Panc1 (cell line): ENCODE measurements at regions not wholly inside any gene's neighbourhood (a gene's known extent, or its start where the extent isn't known, plus 50 kb on each side); places are given as distances from the start of the nearest gene placed in this dataset.
"Not testable (repeated sequence)": the region's sequence is repeated elsewhere in the genome, so short reads cannot be mapped to it uniquely, and the experiment has no call there.

ENCODE experiments used
- ATAC-seq: fragments of 200-7000 bp; cut with Tn5 transposase; 2 replicates; pipeline ENCODE4 v1.9.1; 2020; ENCODE audit warnings: mild to moderate bottlenecking, moderate library complexity
- BruUV-seq: library from RNA; stranded (reverse); fragments of 400-500 nt; replicated peaks from 2 replicates; lab custom pipeline; 2021; lab: Mats Ljungman, UMichigan
- CTCF ChIA-PET: fragments of 300-600 bp; sonication (Branson Sonifier 250); formaldehyde crosslinking; loops from one replicate; lab custom pipeline; 2022; ENCODE audit warnings: antibody characterized with exemption; lab: Charles Lee
- POLR2A ChIA-PET: fragments of 300-600 bp; sonication (Branson Sonifier 250); formaldehyde crosslinking; loops from one replicate; lab custom pipeline; 2022; ENCODE audit warnings: antibody characterized with exemption; lab: Charles Lee
- DNase-seq: peaks from one replicate; pipeline ENCODE4 v3.0.0-alpha.2; 2010; ENCODE audit warnings: low read depth, low spot score
- H3K27ac ChIP-seq: 2 replicates; pipeline ENCODE4 v1.5.1; 2011; ENCODE audit warnings: mild to moderate bottlenecking, low read length, inconsistent platforms
- H3K27me3 ChIP-seq: fragments of 200-500 bp; sonication (Bioruptor generic); 2 replicates; pipeline ENCODE4 v1.6.0; 2014; ENCODE audit warnings: low read length, inconsistent platforms; ENCODE audit not compliant: control insufficient read depth, insufficient read depth
- H3K36me3 ChIP-seq: fragments of 200-500 bp; sonication (Bioruptor generic); 2 replicates; pipeline ENCODE4 v1.5.1; 2014; ENCODE audit warnings: inconsistent platforms, mild to moderate bottlenecking, low read length, moderate library complexity; ENCODE audit not compliant: control insufficient read depth, insufficient read depth
- H3K4me1 ChIP-seq: 2 replicates; pipeline ENCODE4 v1.5.1; 2011; ENCODE audit warnings: inconsistent platforms, mild to moderate bottlenecking, low read length, moderate library complexity; ENCODE audit not compliant: control insufficient read depth, insufficient read depth
- H3K4me3 ChIP-seq, 2 experiments: 2 replicates each; pipeline ENCODE4 v1.5.1; 2011 to 2012; ENCODE audit warnings: low read depth in 2 of 2, low read length in 2 of 2, mild to moderate bottlenecking in 2 of 2, inconsistent platforms in 1 of 2, moderate library complexity in 1 of 2
- H3K9me3 ChIP-seq: fragments of 200-500 bp; sonication (Bioruptor generic); 2 replicates; pipeline ENCODE4 v1.5.1; 2014; ENCODE audit warnings: low read depth, mild to moderate bottlenecking, inconsistent platforms, low read length, moderate library complexity; ENCODE audit not compliant: control insufficient read depth, insufficient read depth
- CTCF ChIP-seq: fragments of 450-650 bp; IDR thresholded peaks from 2 replicates; pipeline ENCODE4 v1.5.1; 2017; ENCODE audit warnings: mild to moderate bottlenecking
- POLR2AphosphoS5 ChIP-seq: IDR thresholded peaks from 2 replicates; pipeline ENCODE4 v1.6.1; 2012; ENCODE audit warnings: mild to moderate bottlenecking, low read depth, low read length, moderate library complexity
- REST ChIP-seq, 2 experiments: IDR thresholded peaks; 2 replicates each; pipeline ENCODE4 v1.6.1; 2011 to 2012; ENCODE audit warnings: low read depth in 2 of 2, control low read depth in 1 of 2, low read length in 1 of 2, mild to moderate bottlenecking in 1 of 2, moderate library complexity in 1 of 2; ENCODE audit not compliant: insufficient read depth in 1 of 2
- SIN3A ChIP-seq: IDR thresholded peaks from 2 replicates; pipeline ENCODE4 v1.6.1; 2012; ENCODE audit warnings: low read depth, mild to moderate bottlenecking, low read length, moderate library complexity, borderline replicate concordance; ENCODE audit not compliant: insufficient read depth
- TCF7L2 ChIP-seq: IDR thresholded peaks from 2 replicates; pipeline ENCODE4 v1.6.1; 2011; ENCODE audit warnings: mild to moderate bottlenecking, low read depth, low read length, inconsistent platforms
- in situ Hi-C: cut with HindIII; loops from 2 replicates; pipeline ENCODE4 v1.10.0; 2016; ENCODE audit warnings: low sequenced_read_pairs, low pct_unique_long_range_greater_than_20kb
- intact Hi-C: fragments of 100-400 bp; cut with micrococcal nuclease; formaldehyde crosslinking; loops from one replicate; pipeline ENCODE4 v1.10.0; 2022; ENCODE audit not compliant: unreplicated experiment

DNA sequence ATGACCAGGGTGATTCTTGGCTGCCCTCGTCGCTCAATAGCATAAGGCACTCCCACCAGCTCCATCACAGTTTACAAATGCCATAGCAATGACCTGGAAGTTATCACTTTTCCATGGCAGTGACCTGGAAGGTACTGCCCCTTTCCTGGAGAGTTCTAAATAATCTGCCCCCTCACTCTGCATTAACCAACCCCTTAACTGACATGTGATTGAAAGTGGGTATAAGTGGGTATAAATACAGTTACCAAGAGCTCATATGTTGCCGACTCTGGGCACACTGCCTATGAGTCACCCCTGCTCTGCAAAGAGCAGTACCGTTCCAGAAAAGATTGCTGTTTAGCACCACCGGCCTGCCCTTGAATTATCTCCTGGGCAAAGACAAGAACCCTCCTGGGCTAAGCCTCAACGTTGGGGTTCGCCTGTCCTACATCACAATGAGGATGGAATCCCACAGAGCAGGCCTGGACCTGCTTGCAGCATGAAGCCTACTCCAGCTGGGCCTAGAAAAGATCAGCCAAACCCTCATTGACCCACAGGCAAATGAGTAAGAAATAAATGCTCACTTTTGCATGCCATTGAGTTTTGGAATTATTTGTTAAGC lies 95.2 kb upstream of the SEC14L1 start:
- TF ChIP-seq TCF7L2 (no peak), REST (IDR thresholded peaks at IDR 0.05; ENCODE audit: insufficient read depth in 1 of 2, low read depth in 2 of 2, low read length in 1 of 2) (no peak), SIN3A (no peak), CTCF (no peak), POLR2AphosphoS5 (no peak)
- ChIA-PET POLR2A (interaction anchor here (0.5 kb wide), 1 partner anchor 277 kb away, joined by 5 read pairs; no protein-coding TSS in a partner anchor), CTCF (interaction anchor here (1.2 to 1.4 kb wide), 2 partner anchors 11 to 122 kb away, joined by 3 to 4 read pairs; no protein-coding TSS in a partner anchor)
- no peaks in the 10 kb centered on the region for H3K27me3 ChIP-seq
- H3K4me1 ChIP-seq, result no peaks in the 10 kb centered on the region
- H3K9me3 ChIP-seq, result peaks cover 5% of the 10 kb centered on the region; the same call in 1 of the 2 replicates
- H3K4me3 ChIP-seq, result no peak overlapping the region
- DNase-seq, result no peak
- no peaks in the 10 kb centered on the region for H3K36me3 ChIP-seq
- no peak for ATAC-seq
- no TSS peak for BruUV-seq
- intact Hi-C loops (no loop called here), in situ Hi-C loops (no loop called here)
- H3K27ac ChIP-seq, result no peak overlapping the region

DNA sequence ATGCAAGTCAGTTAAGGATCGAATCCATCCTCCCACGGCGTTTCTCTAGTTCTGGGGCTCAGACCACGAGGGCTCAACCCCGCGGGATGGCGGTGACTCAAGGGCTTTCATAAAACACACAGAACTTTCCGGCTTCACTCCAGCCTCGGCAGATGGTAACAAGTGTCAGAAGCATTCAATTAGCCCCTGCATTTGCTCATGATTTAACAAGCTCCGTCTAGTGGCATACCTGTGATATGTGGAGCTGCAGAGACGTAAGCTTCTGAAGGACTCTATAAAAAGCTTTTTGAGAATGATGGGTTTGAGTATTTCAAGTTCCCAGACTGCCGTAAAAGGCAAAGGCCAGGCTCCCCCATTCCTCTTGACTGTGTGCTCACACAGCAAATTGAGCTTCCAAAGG lies 91.3 kb upstream of the SEC14L1 start:
- TF ChIP-seq SIN3A (no peak), CTCF (no peak), TCF7L2 (no peak), REST (IDR thresholded peaks at IDR 0.05; ENCODE audit: insufficient read depth in 1 of 2, low read depth in 2 of 2, low read length in 1 of 2) (no peak), POLR2AphosphoS5 (no peak)
- POLR2A ChIA-PET, result no interaction called here
- Histone ChIP-seq H3K4me1 (no peaks in the 10 kb centered on the region), H3K27me3 (no peaks in the 10 kb centered on the region), H3K9me3 (peaks cover 5% of the 10 kb centered on the region; the same call in 1 of the 2 replicates), H3K4me3 (no peak overlapping the region), H3K27ac (no peak overlapping the region), H3K36me3 (no peaks in the 10 kb centered on the region)
- ATAC-seq (no peak), DNase-seq (no peak)
- CTCF ChIA-PET, result interaction anchor here (0.5 to 1.2 kb wide), 3 partner anchors 13 to 183 kb away, joined by 4 to 10 read pairs (median 5); partner anchors contain the start of gene MGAT5B
- no TSS peak for BruUV-seq
- intact Hi-C loops (no loop called here), in situ Hi-C loops (no loop called here)

GRCh38 chr17:77050901-77051300 lies 89.9 kb upstream of the SEC14L1 start:
- H3K27me3 ChIP-seq, H3K4me3 ChIP-seq, POLR2A ChIA-PET, intact Hi-C loops, BruUV-seq, in situ Hi-C loops, H3K9me3 ChIP-seq, ATAC-seq, H3K4me1 ChIP-seq, H3K27ac ChIP-seq, DNase-seq, H3K36me3 ChIP-seq: not testable (repeated sequence)
- CTCF ChIA-PET, result interaction anchor here (0.7 kb wide), 1 partner anchor 16 kb away, joined by 4 read pairs; no protein-coding TSS in a partner anchor
